H9 (cell line): ENCODE measurements at regions not wholly inside any gene's neighbourhood (a gene's known extent, or its start where the extent isn't known, plus 50 kb on each side); places are given as distances from the start of the nearest gene placed in this dataset.

ENCODE experiments used
- DNase-seq: peaks from one replicate; pipeline ENCODE4 v3.0.0-alpha.2; 2017
- H2AFZ ChIP-seq: one replicate; pipeline ENCODE4 v1.6.1; 2013; ENCODE audit warnings: mild to moderate bottlenecking, low read length, control low read depth, moderate library complexity
- H2AK5ac ChIP-seq: 2 replicates; pipeline ENCODE4 v1.6.1; 2013; ENCODE audit warnings: low read length, control low read depth, mixed read lengths; ENCODE audit not compliant: insufficient read length
- H2BK120ac ChIP-seq: one replicate; pipeline ENCODE4 v1.6.1; 2013; ENCODE audit warnings: low read depth, mild to moderate bottlenecking, low read length, control low read depth, inconsistent platforms; ENCODE audit not compliant: poor library complexity, severe bottlenecking
- H2BK12ac ChIP-seq: 2 replicates; pipeline ENCODE4 v1.6.1; 2013; ENCODE audit warnings: low read length, control low read depth, mixed read lengths, low read depth; ENCODE audit not compliant: insufficient read length
- H2BK15ac ChIP-seq: 2 replicates; pipeline ENCODE4 v1.6.1; 2013; ENCODE audit warnings: low read depth, low read length, control low read depth
- H2BK20ac ChIP-seq: one replicate; pipeline ENCODE4 v1.6.1; 2013; ENCODE audit warnings: low read depth, mild to moderate bottlenecking, low read length, control low read depth, inconsistent platforms; ENCODE audit not compliant: poor library complexity, severe bottlenecking
- H2BK5ac ChIP-seq: 2 replicates; pipeline ENCODE4 v1.6.1; 2013; ENCODE audit warnings: low read length, control low read depth, mixed read lengths; ENCODE audit not compliant: insufficient read length
- H3K14ac ChIP-seq: 2 replicates; pipeline ENCODE4 v1.6.1; 2013; ENCODE audit warnings: low read length, control low read depth; ENCODE audit not compliant: insufficient read depth
- H3K18ac ChIP-seq: 2 replicates; pipeline ENCODE4 v1.6.1; 2013; ENCODE audit warnings: low read depth, mild to moderate bottlenecking, mixed read lengths, low read length, control low read depth; ENCODE audit not compliant: insufficient read length
- H3K23ac ChIP-seq: 2 replicates; pipeline ENCODE4 v1.6.1; 2013; ENCODE audit warnings: low read length, control low read depth, mixed read lengths, low read depth; ENCODE audit not compliant: insufficient read length
- H3K23me2 ChIP-seq: 2 replicates; pipeline ENCODE4 v1.6.1; 2013; ENCODE audit warnings: low read depth, mild to moderate bottlenecking, mixed read lengths, low read length, control low read depth; ENCODE audit not compliant: insufficient read length, poor library complexity, severe bottlenecking
- H3K27ac ChIP-seq: 2 replicates; pipeline ENCODE4 v1.5.1; 2013; ENCODE audit warnings: low read length, control low read depth, mixed read lengths, low read depth; ENCODE audit not compliant: insufficient read length
- H3K27me3 ChIP-seq: 2 replicates; pipeline ENCODE4 v1.6.1; 2013; ENCODE audit warnings: low read length, control low read depth, inconsistent platforms; ENCODE audit not compliant: insufficient read depth
- H3K4ac ChIP-seq: 2 replicates; pipeline ENCODE4 v1.6.1; 2013; ENCODE audit warnings: low read depth, mild to moderate bottlenecking, control low read depth, inconsistent platforms, low read length, moderate library complexity
- H3K4me1 ChIP-seq: 2 replicates; pipeline ENCODE4 v1.6.1; 2013; ENCODE audit warnings: low read length, control low read depth, inconsistent platforms; ENCODE audit not compliant: insufficient read depth
- H3K4me2 ChIP-seq: 2 replicates; pipeline ENCODE4 v1.6.1; 2013; ENCODE audit warnings: low read length, control low read depth, mixed read lengths; ENCODE audit not compliant: insufficient read length, insufficient read depth
- H3K56ac ChIP-seq: 2 replicates; pipeline ENCODE4 v1.6.1; 2013; ENCODE audit warnings: low read depth, mild to moderate bottlenecking, mixed read lengths, low read length, control low read depth; ENCODE audit not compliant: insufficient read length
- H3K79me1 ChIP-seq: 2 replicates; pipeline ENCODE4 v1.6.1; 2013; ENCODE audit warnings: low read depth, mild to moderate bottlenecking, moderate library complexity, low read length, control low read depth, inconsistent platforms; ENCODE audit not compliant: insufficient read depth, poor library complexity, severe bottlenecking
- H3K79me2 ChIP-seq: 2 replicates; pipeline ENCODE4 v1.6.1; 2013; ENCODE audit warnings: low read length, control low read depth, inconsistent platforms; ENCODE audit not compliant: insufficient read depth
- H3K9ac ChIP-seq: 2 replicates; pipeline ENCODE4 v1.6.1; 2013; ENCODE audit warnings: low read length, control low read depth, mixed read lengths; ENCODE audit not compliant: insufficient read length; ENCODE audit errors: extremely low read depth
- H3K9me3 ChIP-seq: one replicate; pipeline ENCODE4 v1.6.1; 2013; ENCODE audit warnings: low read depth, low read length, inconsistent platforms; ENCODE audit not compliant: control insufficient read depth
- H3T11ph ChIP-seq: one replicate; pipeline ENCODE4 v1.6.1; 2013; ENCODE audit warnings: mild to moderate bottlenecking, low read length, control low read depth, inconsistent platforms
- H4K20me1 ChIP-seq: one replicate; pipeline ENCODE4 v1.6.1; 2013; ENCODE audit not compliant: control insufficient read depth, insufficient read length, insufficient read depth
- H4K5ac ChIP-seq: 2 replicates; pipeline ENCODE4 v1.6.1; 2013; ENCODE audit warnings: low read depth, mild to moderate bottlenecking, mixed read lengths, low read length, control low read depth; ENCODE audit not compliant: insufficient read length
- H4K8ac ChIP-seq: replicated peaks from 2 replicates; pipeline ENCODE4 v1.6.1; 2013; ENCODE audit warnings: low read length, control low read depth, mixed read lengths, low read depth; ENCODE audit not compliant: insufficient read length
- H4K91ac ChIP-seq: 2 replicates; pipeline ENCODE4 v1.6.1; 2013; ENCODE audit warnings: low read depth, mild to moderate bottlenecking, moderate library complexity, mixed read lengths, low read length, control low read depth; ENCODE audit not compliant: insufficient read length
- H3K27ac Mint-ChIP-seq, 3 experiments: 2 replicates in 2 of 3; 3 replicates in 1 of 3; pipeline ENCODE4 v1.8.0; 2020 to 2021; ENCODE audit warnings: mixed read lengths in 3 of 3, mild to moderate bottlenecking in 1 of 3, moderate library complexity in 1 of 3
- H3K27me3 Mint-ChIP-seq: 2 replicates; pipeline ENCODE4 v1.8.0; 2021; ENCODE audit warnings: low read depth, mild to moderate bottlenecking, moderate library complexity, mixed read lengths
- H3K36me3 Mint-ChIP-seq, 3 experiments: 2 replicates in 2 of 3; 3 replicates in 1 of 3; pipeline ENCODE4 v1.8.0; 2020 to 2021; ENCODE audit warnings: low read depth in 3 of 3, mixed read lengths in 3 of 3; ENCODE audit not compliant: insufficient read depth in 1 of 3
- H3K4me1 Mint-ChIP-seq, 2 experiments: 2 replicates each; pipeline ENCODE4 v1.8.0; 2020; ENCODE audit warnings: mixed read lengths in 2 of 2
- H3K4me3 Mint-ChIP-seq, 2 experiments: 2 replicates in 1 of 2; 3 replicates in 1 of 2; pipeline ENCODE4 v1.8.0; 2020 to 2021; ENCODE audit warnings: mild to moderate bottlenecking in 2 of 2, mixed read lengths in 2 of 2, moderate library complexity in 1 of 2
- H3K9me3 Mint-ChIP-seq, 2 experiments: 2 replicates in 1 of 2; 3 replicates in 1 of 2; pipeline ENCODE4 v1.8.0; 2020; ENCODE audit warnings: mild to moderate bottlenecking in 2 of 2, mixed read lengths in 2 of 2, moderate library complexity in 1 of 2
- CTCF ChIP-seq: fragments of 200-600 bp; sonication (generic); conservative IDR thresholded peaks from 3 replicates; pipeline ENCODE4 v1.8.0; 2021; ENCODE audit warnings: antibody characterized with exemption, mild to moderate bottlenecking
- WGBS: extraction: QIAGEN DNeasy Blood & Tissue Kit; methylation state at CpG from one replicate; pipeline ENCODE4 v1.1.7; 2013; ENCODE audit warnings: missing lambda C conversion rate, low lambda C conversion rate, mixed read lengths; ENCODE audit not compliant: insufficient read length; ENCODE audit errors: extremely low coverage; 5-methylcytosine and 5-hydroxymethylcytosine counted together

GRCh38 chr11:123292647-123293046 is 97.6 kb upstream of the CLMP start:
- Histone ChIP-seq H2AFZ (no peak overlapping the region), H4K91ac (no peak overlapping the region), H3K23me2 (no peaks in the 10 kb centered on the region), H3K9ac (no peak overlapping the region), H3K27me3 (no peaks in the 10 kb centered on the region), H4K5ac (no peak overlapping the region), H3K79me2 (no peaks in the 10 kb centered on the region; the same call in 1 of the 2 replicates), H3K9me3 (no peaks in the 10 kb centered on the region), H3K27ac (no peak overlapping the region), H2BK5ac (no peak overlapping the region), H3K18ac (no peak overlapping the region), H2BK120ac (no peak overlapping the region), H4K8ac (no peak overlapping the region), H3K4me1 (no peaks in the 10 kb centered on the region), H4K20me1 (no peaks in the 10 kb centered on the region), H3T11ph (no peak overlapping the region), H3K79me1 (no peaks in the 10 kb centered on the region), H3K14ac (no peak overlapping the region), H3K56ac (no peak overlapping the region), H2BK12ac (no peak overlapping the region), H2AK5ac (no peak overlapping the region), H3K4me2 (no peak overlapping the region), H2BK20ac (no peak overlapping the region), H3K4ac (no peak overlapping the region), H2BK15ac (no peak overlapping the region), H3K23ac (no peak overlapping the region)
- Mint-ChIP-seq H3K36me3 (no peaks in the 10 kb centered on the region), H3K4me3 (no peak overlapping the region), H3K27me3 (peaks cover 1% of the 10 kb centered on the region), H3K4me1 (no peaks in the 10 kb centered on the region), H3K27ac (no peak overlapping the region), H3K9me3 (peaks cover 0 to 2% of the 10 kb centered on the region in 2 experiments; a peak in 2 of 5 replicates)
- TF ChIP-seq CTCF: no peak
- WGBS: no CpG with 5 or more reads among the region's 2 CpGs
- no peak for DNase-seq
